WTC11 (cell line): ENCODE measurements at regions not wholly inside any gene's neighbourhood (a gene's known extent, or its start where the extent isn't known, plus 50 kb on each side); places are given as distances from the start of the nearest gene placed in this dataset.

Experiments used
- ATAC-seq: fragments of 200-7000 bp; cut with Tn5 transposase; 2 replicates; pipeline ENCODE4 v1.10.0; 2021; ENCODE audit warnings: mild to moderate bottlenecking, moderate library complexity
- CTCF ChIA-PET: fragments of 300-600 bp; sonication (Branson Sonifier 250); formaldehyde crosslinking; loops from one replicate; lab custom pipeline; 2021; ENCODE audit warnings: antibody characterized with exemption; lab: Charles Lee
- POLR2A ChIA-PET: fragments of 350-600 bp; sonication (Branson Sonifier 250); formaldehyde crosslinking; loops from one replicate; lab custom pipeline; 2021; ENCODE audit warnings: antibody characterized with exemption; lab: Charles Lee
- DNase-seq: peaks from one replicate; pipeline ENCODE4 v3.0.0; 2021; ENCODE audit warnings: low spot score
- H3K27ac Mint-ChIP-seq: 2 replicates; pipeline ENCODE4 v1.8.0; 2021; ENCODE audit warnings: mixed read lengths
- H3K27me3 Mint-ChIP-seq: 2 replicates; pipeline ENCODE4 v1.8.0; 2021; ENCODE audit warnings: low read depth, mild to moderate bottlenecking, moderate library complexity, mixed read lengths
- H3K36me3 Mint-ChIP-seq: 2 replicates; pipeline ENCODE4 v1.8.0; 2021; ENCODE audit warnings: mixed read lengths
- H3K4me1 Mint-ChIP-seq: 2 replicates; pipeline ENCODE4 v1.8.0; 2022; ENCODE audit warnings: mixed read lengths
- H3K4me3 Mint-ChIP-seq: 2 replicates; pipeline ENCODE4 v1.8.0; 2021; ENCODE audit warnings: mild to moderate bottlenecking, moderate library complexity, mixed read lengths
- H3K9me3 Mint-ChIP-seq: 2 replicates; pipeline ENCODE4 v1.8.0; 2021; ENCODE audit warnings: mixed read lengths
- CDX4 ChIP-seq: fragments of 250-450 bp; sonication (Bioruptor Pico); IDR thresholded peaks from 2 replicates; pipeline ENCODE4 v1.9.0; 2021; ENCODE audit warnings: moderate library complexity, mild to moderate bottlenecking, inconsistent platforms, borderline replicate concordance
- CREB1 ChIP-seq: sonication (generic); formaldehyde crosslinking; IDR thresholded peaks from 2 replicates; pipeline ENCODE4 v1.8.0; 2023; ENCODE audit warnings: mild to moderate bottlenecking, missing genetic modification reagents
- FOXP1 ChIP-seq: sonication (generic); formaldehyde crosslinking; IDR thresholded peaks from 2 replicates; pipeline ENCODE4 v1.8.0; 2022; ENCODE audit warnings: missing genetic modification reagents, mild to moderate bottlenecking, moderate library complexity, borderline replicate concordance
- GABPB1 ChIP-seq: sonication (generic); formaldehyde crosslinking; IDR thresholded peaks from 2 replicates; pipeline ENCODE4 v1.8.1; 2023; ENCODE audit warnings: mild to moderate bottlenecking, missing genetic modification reagents
- HMGA2 ChIP-seq: fragments of 250-450 bp; sonication (Bioruptor Pico); IDR thresholded peaks from 2 replicates; pipeline ENCODE4 v1.4.0; 2021; ENCODE audit warnings: mild to moderate bottlenecking, moderate library complexity
- NFE2L1 ChIP-seq: sonication (generic); formaldehyde crosslinking; IDR thresholded peaks from 2 replicates; pipeline ENCODE4 v1.8.1; 2023; ENCODE audit warnings: missing genetic modification reagents
- PREB ChIP-seq: sonication (generic); formaldehyde crosslinking; IDR thresholded peaks from 2 replicates; pipeline ENCODE4 v1.8.1; 2022; ENCODE audit warnings: mild to moderate bottlenecking, missing genetic modification reagents, moderate library complexity, borderline replicate concordance
- SMAD3 ChIP-seq: sonication (generic); formaldehyde crosslinking; IDR thresholded peaks from 2 replicates; pipeline ENCODE4 v1.8.0; 2022; ENCODE audit warnings: missing genetic modification reagents, mild to moderate bottlenecking, borderline replicate concordance
- SOX15 ChIP-seq: fragments of 250-450 bp; sonication (Bioruptor Pico); IDR thresholded peaks from 2 replicates; pipeline ENCODE4 v1.9.0; 2021; ENCODE audit warnings: mild to moderate bottlenecking
- USF1 ChIP-seq: sonication (generic); formaldehyde crosslinking; IDR thresholded peaks from 2 replicates; pipeline ENCODE4 v1.8.0; 2022; ENCODE audit warnings: mild to moderate bottlenecking, missing genetic modification reagents
- ZBTB21 ChIP-seq: sonication (generic); formaldehyde crosslinking; IDR thresholded peaks from 2 replicates; pipeline ENCODE4 v1.8.1; 2023; ENCODE audit warnings: mild to moderate bottlenecking, missing genetic modification reagents, borderline replicate concordance
- ZNF512 ChIP-seq: sonication (generic); formaldehyde crosslinking; IDR thresholded peaks from 2 replicates; pipeline ENCODE4 v1.8.1; 2022; ENCODE audit warnings: missing genetic modification reagents, borderline replicate concordance
- TF ChIP-seq, protein P1 (sequence below): sonication (generic); formaldehyde crosslinking; IDR thresholded peaks from 2 replicates; pipeline ENCODE4 v1.8.1; 2022; ENCODE audit warnings: mild to moderate bottlenecking, moderate library complexity, missing genetic modification reagents
- TF ChIP-seq, protein P2 (sequence below): sonication (generic); formaldehyde crosslinking; IDR thresholded peaks from 2 replicates; pipeline ENCODE4 v1.8.0; 2023; ENCODE audit warnings: mild to moderate bottlenecking, missing genetic modification reagents
- TF ChIP-seq, protein P3 (sequence below): fragments of 250-450 bp; sonication (Bioruptor Pico); conservative IDR thresholded peaks from 2 replicates; pipeline ENCODE4 v1.9.0; 2021; ENCODE audit warnings: mild to moderate bottlenecking
- TF ChIP-seq, protein P4 (sequence below): sonication (generic); formaldehyde crosslinking; IDR thresholded peaks from 2 replicates; pipeline ENCODE4 v1.8.0; 2022; ENCODE audit warnings: mild to moderate bottlenecking, missing genetic modification reagents
- TF ChIP-seq, protein P5 (sequence below): sonication (generic); formaldehyde crosslinking; IDR thresholded peaks from 2 replicates; pipeline ENCODE4 v1.8.1; 2022; ENCODE audit warnings: low read depth, mild to moderate bottlenecking, moderate library complexity, missing genetic modification reagents, borderline replicate concordance

- TF ChIP-seq, protein P1, sequence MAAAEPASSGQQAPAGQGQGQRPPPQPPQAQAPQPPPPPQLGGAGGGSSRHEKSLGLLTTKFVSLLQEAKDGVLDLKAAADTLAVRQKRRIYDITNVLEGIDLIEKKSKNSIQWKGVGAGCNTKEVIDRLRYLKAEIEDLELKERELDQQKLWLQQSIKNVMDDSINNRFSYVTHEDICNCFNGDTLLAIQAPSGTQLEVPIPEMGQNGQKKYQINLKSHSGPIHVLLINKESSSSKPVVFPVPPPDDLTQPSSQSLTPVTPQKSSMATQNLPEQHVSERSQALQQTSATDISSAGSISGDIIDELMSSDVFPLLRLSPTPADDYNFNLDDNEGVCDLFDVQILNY (CRISPR knock-in tag), result no peak
- TF ChIP-seq NFE2L1 (no peak), HMGA2 (CRISPR knock-in tag) (no peak), CDX4 (no peak), CREB1 (no peak), ZBTB21 (CRISPR knock-in tag) (no peak), USF1 (no peak), SMAD3 (CRISPR knock-in tag) (no peak), FOXP1 (CRISPR knock-in tag) (no peak), PREB (no peak), SOX15 (no peak), GABPB1 (CRISPR knock-in tag) (no peak), ZNF512 (CRISPR knock-in tag) (no peak)
- TF ChIP-seq, protein P2, sequence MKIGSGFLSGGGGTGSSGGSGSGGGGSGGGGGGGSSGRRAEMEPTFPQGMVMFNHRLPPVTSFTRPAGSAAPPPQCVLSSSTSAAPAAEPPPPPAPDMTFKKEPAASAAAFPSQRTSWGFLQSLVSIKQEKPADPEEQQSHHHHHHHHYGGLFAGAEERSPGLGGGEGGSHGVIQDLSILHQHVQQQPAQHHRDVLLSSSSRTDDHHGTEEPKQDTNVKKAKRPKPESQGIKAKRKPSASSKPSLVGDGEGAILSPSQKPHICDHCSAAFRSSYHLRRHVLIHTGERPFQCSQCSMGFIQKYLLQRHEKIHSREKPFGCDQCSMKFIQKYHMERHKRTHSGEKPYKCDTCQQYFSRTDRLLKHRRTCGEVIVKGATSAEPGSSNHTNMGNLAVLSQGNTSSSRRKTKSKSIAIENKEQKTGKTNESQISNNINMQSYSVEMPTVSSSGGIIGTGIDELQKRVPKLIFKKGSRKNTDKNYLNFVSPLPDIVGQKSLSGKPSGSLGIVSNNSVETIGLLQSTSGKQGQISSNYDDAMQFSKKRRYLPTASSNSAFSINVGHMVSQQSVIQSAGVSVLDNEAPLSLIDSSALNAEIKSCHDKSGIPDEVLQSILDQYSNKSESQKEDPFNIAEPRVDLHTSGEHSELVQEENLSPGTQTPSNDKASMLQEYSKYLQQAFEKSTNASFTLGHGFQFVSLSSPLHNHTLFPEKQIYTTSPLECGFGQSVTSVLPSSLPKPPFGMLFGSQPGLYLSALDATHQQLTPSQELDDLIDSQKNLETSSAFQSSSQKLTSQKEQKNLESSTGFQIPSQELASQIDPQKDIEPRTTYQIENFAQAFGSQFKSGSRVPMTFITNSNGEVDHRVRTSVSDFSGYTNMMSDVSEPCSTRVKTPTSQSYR (CRISPR knock-in tag), result no peak
- TF ChIP-seq, protein P3, sequence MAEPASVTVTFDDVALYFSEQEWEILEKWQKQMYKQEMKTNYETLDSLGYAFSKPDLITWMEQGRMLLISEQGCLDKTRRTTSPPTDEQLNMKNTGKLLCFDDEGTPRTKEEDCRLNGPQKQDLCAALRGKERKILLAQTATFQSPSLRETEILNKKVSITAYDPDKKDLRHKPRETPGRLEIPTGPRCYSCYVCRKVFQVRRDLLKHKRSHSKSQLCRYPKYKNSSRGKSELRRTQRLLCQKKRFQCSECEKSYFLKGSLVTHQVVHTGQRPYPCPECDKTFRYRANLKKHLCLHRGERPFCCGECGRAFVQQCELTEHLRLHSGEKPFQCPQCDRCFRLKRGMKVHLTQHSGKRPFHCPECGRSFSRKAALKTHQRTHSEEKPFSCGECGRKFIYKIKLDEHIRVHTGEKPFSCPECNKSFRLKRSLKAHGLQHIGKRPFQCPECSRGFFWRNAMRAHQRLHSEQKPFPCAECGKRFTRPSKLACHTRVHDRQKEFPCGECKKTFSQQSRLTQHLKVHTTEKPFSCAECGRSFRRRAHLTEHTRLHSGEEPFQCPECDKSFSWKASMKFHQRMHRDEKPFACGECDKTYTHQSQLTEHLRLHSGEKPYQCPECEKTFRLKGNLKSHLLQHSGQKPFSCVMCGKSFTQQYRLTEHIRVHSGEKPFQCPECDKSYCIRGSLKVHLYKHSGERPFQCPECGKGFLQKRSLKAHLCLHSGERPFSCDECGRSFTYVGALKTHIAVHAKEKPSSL (CRISPR knock-in tag), result no peak
- TF ChIP-seq, protein P4, sequence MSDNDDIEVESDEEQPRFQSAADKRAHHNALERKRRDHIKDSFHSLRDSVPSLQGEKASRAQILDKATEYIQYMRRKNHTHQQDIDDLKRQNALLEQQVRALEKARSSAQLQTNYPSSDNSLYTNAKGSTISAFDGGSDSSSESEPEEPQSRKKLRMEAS (CRISPR knock-in tag), result no peak
- TF ChIP-seq, protein P5, sequence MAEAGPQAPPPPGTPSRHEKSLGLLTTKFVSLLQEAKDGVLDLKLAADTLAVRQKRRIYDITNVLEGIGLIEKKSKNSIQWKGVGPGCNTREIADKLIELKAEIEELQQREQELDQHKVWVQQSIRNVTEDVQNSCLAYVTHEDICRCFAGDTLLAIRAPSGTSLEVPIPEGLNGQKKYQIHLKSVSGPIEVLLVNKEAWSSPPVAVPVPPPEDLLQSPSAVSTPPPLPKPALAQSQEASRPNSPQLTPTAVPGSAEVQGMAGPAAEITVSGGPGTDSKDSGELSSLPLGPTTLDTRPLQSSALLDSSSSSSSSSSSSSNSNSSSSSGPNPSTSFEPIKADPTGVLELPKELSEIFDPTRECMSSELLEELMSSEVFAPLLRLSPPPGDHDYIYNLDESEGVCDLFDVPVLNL (CRISPR knock-in tag), result no peak
- Mint-ChIP-seq H3K36me3 (no peaks in the 10 kb centered on the region), H3K4me1 (peaks cover 13% of the 10 kb centered on the region), H3K4me3 (no peak overlapping the region), H3K9me3 (peaks cover 7% of the 10 kb centered on the region), H3K27ac (no peak overlapping the region), H3K27me3 (no peaks in the 10 kb centered on the region)
- ChIA-PET CTCF (no interaction called here), POLR2A (no interaction called here)
- DNase-seq (no peak), ATAC-seq (no peak)
Observed at GRCh38 chr9:73528926-73529325, 377.3 kb downstream of the ANXA1 start.
